Endothelial cell of umbilical vein (primary cell): ENCODE measurements at regions not wholly inside any gene's neighbourhood (a gene's known extent, or its start where the extent isn't known, plus 50 kb on each side); places are given as distances from the start of the nearest gene placed in this dataset.

Experiments
- BruUV-seq: library from RNA; stranded (reverse); fragments of 400-500 nt; replicated peaks from 2 replicates; lab custom pipeline; 2021; lab: Mats Ljungman, UMichigan
- CTCF ChIA-PET: fragments of 300-600, 350-600 bp; sonication (Branson Sonifier 250); formaldehyde crosslinking; loops from one replicate; lab custom pipeline; 2021; ENCODE audit warnings: antibody characterized with exemption, inconsistent platforms; lab: Charles Lee
- POLR2A ChIA-PET: fragments of 300-600, 350-600 bp; sonication (Branson Sonifier 250); formaldehyde crosslinking; loops from one replicate; lab custom pipeline; 2021; ENCODE audit warnings: antibody characterized with exemption, inconsistent platforms; lab: Charles Lee
- DNase-seq: peaks from one replicate; pipeline ENCODE4 v3.0.0-alpha.2; 2011; ENCODE audit warnings: low read depth, low spot score
- FAIRE-seq: peaks from 2 replicates; lab custom pipeline; 2011; peaks lifted over from hg19 to GRCh38; lab: Jason Lieb, UNC
- H2AFZ ChIP-seq: 2 replicates; pipeline ENCODE4 v1.6.0; 2012; ENCODE audit warnings: low read depth, low read length, control low read depth, inconsistent platforms
- H3K27ac ChIP-seq: 2 replicates; pipeline ENCODE4 v1.5.1; 2011; ENCODE audit warnings: low read depth, mild to moderate bottlenecking, control low read depth, low read length, moderate library complexity; ENCODE audit not compliant: insufficient read depth
- H3K27me3 ChIP-seq, 2 experiments: 2 replicates each; pipeline versions ENCODE4 v1.6.0 to v1.6.1; 2011; ENCODE audit warnings: low read length in 2 of 2, mixed read lengths in 1 of 2; ENCODE audit not compliant: control insufficient read depth in 2 of 2, insufficient read depth in 2 of 2
- H3K36me3 ChIP-seq, 2 experiments: 2 replicates in 1 of 2; 3 replicates in 1 of 2; pipeline ENCODE4 v1.5.1; 2011; ENCODE audit warnings: low read length in 2 of 2, mild to moderate bottlenecking in 1 of 2, moderate library complexity in 1 of 2; ENCODE audit not compliant: control insufficient read depth in 2 of 2, insufficient read depth in 2 of 2; ENCODE audit errors: extremely low read depth in 1 of 2
- H3K4me1 ChIP-seq: 3 replicates; pipeline ENCODE4 v1.5.1; 2011; ENCODE audit warnings: mild to moderate bottlenecking, low read length; ENCODE audit not compliant: control insufficient read depth, insufficient read depth; ENCODE audit errors: extremely low read depth
- H3K4me2 ChIP-seq: 2 replicates; pipeline ENCODE4 v1.6.1; 2011; ENCODE audit warnings: low read length, control low read depth, mixed read lengths; ENCODE audit not compliant: insufficient read depth
- H3K4me3 ChIP-seq, 3 experiments: fragments of 200-600 bp in 1 of 3; sonication (generic), shearing (Covaris generic) in 1 of 3; replicated peaks in 1 of 3; 2 replicates each; pipeline ENCODE4 v1.5.1; 2011 to 2016; ENCODE audit warnings: control low read depth in 3 of 3, low read length in 3 of 3, mild to moderate bottlenecking in 2 of 3, inconsistent platforms in 1 of 3, low read depth in 1 of 3, moderate library complexity in 1 of 3; ENCODE audit not compliant: insufficient read depth in 1 of 3
- H3K79me2 ChIP-seq: 2 replicates; pipeline ENCODE4 v1.6.0; 2012; ENCODE audit warnings: low read length, inconsistent platforms; ENCODE audit not compliant: control insufficient read depth, insufficient read depth
- H3K9ac ChIP-seq: replicated peaks from 2 replicates; pipeline ENCODE3; 2011; ENCODE audit warnings: low read length, control low read depth; ENCODE audit not compliant: insufficient read depth; ENCODE audit errors: extremely low read depth
- H3K9me1 ChIP-seq: replicated peaks from 3 replicates; pipeline ENCODE4 v1.6.0; 2011; ENCODE audit warnings: mild to moderate bottlenecking, low read length; ENCODE audit not compliant: control insufficient read depth, insufficient read depth; ENCODE audit errors: extremely low read depth
- H3K9me3 ChIP-seq: replicated peaks from 2 replicates; pipeline ENCODE4 v1.5.1; 2012; ENCODE audit warnings: low read length, inconsistent platforms; ENCODE audit not compliant: control insufficient read depth, insufficient read depth
- H4K20me1 ChIP-seq: replicated peaks from 2 replicates; pipeline ENCODE3; 2011; ENCODE audit warnings: mild to moderate bottlenecking, low read length; ENCODE audit not compliant: control insufficient read depth, insufficient read depth; ENCODE audit errors: extremely low read depth
- EZH2 ChIP-seq: IDR thresholded peaks from 2 replicates; pipeline ENCODE4 v1.6.1; 2012; ENCODE audit warnings: borderline replicate concordance, low read depth, mild to moderate bottlenecking, moderate library complexity, low read length, inconsistent platforms; ENCODE audit not compliant: severe bottlenecking
- FOS ChIP-seq: IDR thresholded peaks from 2 replicates; pipeline ENCODE4 v1.6.1; 2011; ENCODE audit warnings: mild to moderate bottlenecking, low read length, moderate library complexity, borderline replicate concordance; ENCODE audit not compliant: insufficient read depth
- GATA2 ChIP-seq: IDR thresholded peaks from 2 replicates; pipeline ENCODE4 v1.7.0; 2011; ENCODE audit warnings: low read depth, mild to moderate bottlenecking, moderate library complexity, mixed read lengths, low read length; ENCODE audit not compliant: insufficient read length, insufficient read depth
- JUN ChIP-seq: IDR thresholded peaks from 2 replicates; pipeline ENCODE4 v1.6.1; 2011; ENCODE audit warnings: borderline replicate concordance, low read depth; ENCODE audit not compliant: insufficient read length, insufficient read depth
- MYC ChIP-seq: IDR thresholded peaks from one replicate; pipeline ENCODE4 v1.6.1; 2011; ENCODE audit warnings: mild to moderate bottlenecking, low read depth, low read length
- POLR2A ChIP-seq: IDR thresholded peaks from 2 replicates; pipeline ENCODE4 v1.6.1; 2012; ENCODE audit warnings: low read depth, mild to moderate bottlenecking, control low read depth, low read length
- POLR2AphosphoS5 ChIP-seq: IDR thresholded peaks from 2 replicates; pipeline ENCODE4 v1.6.1; 2012; ENCODE audit warnings: low read depth, mild to moderate bottlenecking, control low read depth, low read length, moderate library complexity; ENCODE audit not compliant: insufficient read depth
- dilution Hi-C: fragments of 300-500 bp; cut with MboI; formaldehyde crosslinking; loops from one replicate; pipeline ENCODE4 v1.15.0; 2019; ENCODE audit warnings: low sequenced_read_pairs; ENCODE audit not compliant: extremely low pct_ligation_motif_present
- intact Hi-C: fragments of 100-400 bp; cut with micrococcal nuclease; formaldehyde crosslinking; loops from one replicate; pipeline ENCODE4 v1.10.0; 2022
- TF ChIP-seq, protein P1 (sequence below), 2 donors: IDR thresholded peaks; 1 replicate in 1 of 2; 2 replicates in 1 of 2; pipeline ENCODE4 v1.5.1; 2011; ENCODE audit warnings: low read length in 2 of 2, mild to moderate bottlenecking in 2 of 2, moderate library complexity in 2 of 2, control low read depth in 1 of 2, inconsistent platforms in 1 of 2, low read depth in 1 of 2; ENCODE audit not compliant: insufficient read depth in 1 of 2; ENCODE audit errors: extremely low read depth in 1 of 2
- TF ChIP-seq, protein P2 (sequence below): IDR thresholded peaks from 2 replicates; pipeline ENCODE4 v1.6.1; 2011; ENCODE audit not compliant: insufficient read depth, insufficient read length

DNA sequence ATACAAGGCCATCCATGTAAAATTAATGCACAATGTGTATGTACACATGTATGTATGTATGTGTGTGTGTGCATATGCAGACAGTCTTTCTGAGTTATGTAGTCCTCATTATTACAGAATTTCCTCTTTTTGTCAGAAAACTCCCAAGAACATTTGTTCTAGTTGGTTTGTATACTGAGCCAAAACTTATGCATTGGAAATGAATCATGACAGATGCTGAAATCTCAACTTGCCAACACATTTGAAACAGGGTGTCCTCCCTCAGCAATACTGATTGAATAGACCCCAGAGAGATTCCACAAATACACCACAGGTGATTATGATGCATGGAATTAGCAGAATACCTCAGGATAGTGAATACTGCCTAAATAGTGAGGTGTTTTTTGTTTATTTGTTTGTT lies 472.9 kb upstream of the PCDH15 start:
- Histone ChIP-seq H4K20me1 (no peaks in the 10 kb centered on the region), H3K27me3 (no peaks in the 10 kb centered on the region), H3K9me1 (no peaks in the 10 kb centered on the region), H3K36me3 (no peaks in the 10 kb centered on the region), H2AFZ (no peak overlapping the region), H3K4me2 (no peak overlapping the region), H3K9me3 (no peaks in the 10 kb centered on the region), H3K27ac (no peak overlapping the region), H3K4me1 (no peaks in the 10 kb centered on the region), H3K4me3 (no peak overlapping the region), H3K79me2 (no peaks in the 10 kb centered on the region), H3K9ac (no peak overlapping the region)
- ChIA-PET POLR2A (no interaction called here), CTCF (interaction anchor here (2.6 kb wide), 1 partner anchor 10 kb away, joined by 5 read pairs; no protein-coding TSS in a partner anchor)
- dilution Hi-C loops = no loop called here
- no TSS peak for BruUV-seq
- no peak for TF ChIP-seq MYC
- TF ChIP-seq, protein P1, sequence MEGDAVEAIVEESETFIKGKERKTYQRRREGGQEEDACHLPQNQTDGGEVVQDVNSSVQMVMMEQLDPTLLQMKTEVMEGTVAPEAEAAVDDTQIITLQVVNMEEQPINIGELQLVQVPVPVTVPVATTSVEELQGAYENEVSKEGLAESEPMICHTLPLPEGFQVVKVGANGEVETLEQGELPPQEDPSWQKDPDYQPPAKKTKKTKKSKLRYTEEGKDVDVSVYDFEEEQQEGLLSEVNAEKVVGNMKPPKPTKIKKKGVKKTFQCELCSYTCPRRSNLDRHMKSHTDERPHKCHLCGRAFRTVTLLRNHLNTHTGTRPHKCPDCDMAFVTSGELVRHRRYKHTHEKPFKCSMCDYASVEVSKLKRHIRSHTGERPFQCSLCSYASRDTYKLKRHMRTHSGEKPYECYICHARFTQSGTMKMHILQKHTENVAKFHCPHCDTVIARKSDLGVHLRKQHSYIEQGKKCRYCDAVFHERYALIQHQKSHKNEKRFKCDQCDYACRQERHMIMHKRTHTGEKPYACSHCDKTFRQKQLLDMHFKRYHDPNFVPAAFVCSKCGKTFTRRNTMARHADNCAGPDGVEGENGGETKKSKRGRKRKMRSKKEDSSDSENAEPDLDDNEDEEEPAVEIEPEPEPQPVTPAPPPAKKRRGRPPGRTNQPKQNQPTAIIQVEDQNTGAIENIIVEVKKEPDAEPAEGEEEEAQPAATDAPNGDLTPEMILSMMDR (IDR thresholded peaks at IDR 0.05; ENCODE audit: extremely low read depth in 1 of 2, insufficient read depth in 1 of 2, low read depth in 1 of 2, low read length in 2 of 2) = no peak
- TF ChIP-seq JUN = no peak
- no peak for TF ChIP-seq GATA2
- no peak for TF ChIP-seq POLR2AphosphoS5
- TF ChIP-seq EZH2 = no peak
- no peak for TF ChIP-seq FOS
- TF ChIP-seq, protein P2, sequence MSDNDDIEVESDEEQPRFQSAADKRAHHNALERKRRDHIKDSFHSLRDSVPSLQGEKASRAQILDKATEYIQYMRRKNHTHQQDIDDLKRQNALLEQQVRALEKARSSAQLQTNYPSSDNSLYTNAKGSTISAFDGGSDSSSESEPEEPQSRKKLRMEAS = no peak
- TF ChIP-seq POLR2A = no peak
- intact Hi-C loops = no loop called here
- DNase-seq (no peak), FAIRE-seq (no peak)
